Parathyroid adenoma (tissue), 2 donors: ENCODE measurements at regions not wholly inside any gene's neighbourhood (a gene's known extent, or its start where the extent isn't known, plus 50 kb on each side); places are given as distances from the start of the nearest gene placed in this dataset.

Source experiments
- H2AFZ ChIP-seq: fragments of 300-600 bp; sonication (generic); one replicate; pipeline ENCODE4 v1.7.0; 2017; ENCODE audit warnings: antibody characterized with exemption, mild to moderate bottlenecking
- H3K27ac ChIP-seq: fragments of 300-600 bp; sonication (generic); one replicate; pipeline ENCODE4 v1.7.0; 2017
- H3K27me3 ChIP-seq: fragments of 300-600 bp; sonication (generic); one replicate; pipeline ENCODE4 v1.7.0; 2017; ENCODE audit warnings: low read length; ENCODE audit not compliant: control insufficient read depth, insufficient read depth
- H3K36me3 ChIP-seq: fragments of 300-600 bp; sonication (generic); one replicate; pipeline ENCODE4 v1.7.0; 2017; ENCODE audit warnings: low read length; ENCODE audit not compliant: control insufficient read depth, insufficient read depth
- H3K4me1 ChIP-seq: fragments of 300-600 bp; sonication (generic); one replicate; pipeline ENCODE4 v1.7.0; 2017; ENCODE audit warnings: control low read depth
- H3K4me2 ChIP-seq: fragments of 300-600 bp; sonication (generic); one replicate; pipeline ENCODE4 v1.7.0; 2017; ENCODE audit warnings: low read length
- H3K4me3 ChIP-seq: fragments of 300-600 bp; sonication (generic); one replicate; pipeline ENCODE4 v1.7.0; 2017; ENCODE audit warnings: low read depth, low read length
- H3K79me2 ChIP-seq: fragments of 300-600 bp; sonication (generic); one replicate; pipeline ENCODE4 v1.7.0; 2017; ENCODE audit warnings: control low read depth
- H3K9ac ChIP-seq: fragments of 300-600 bp; sonication (generic); one replicate; pipeline ENCODE4 v1.7.0; 2017; ENCODE audit warnings: mild to moderate bottlenecking
- H3K9me3 ChIP-seq: fragments of 300-600 bp; sonication (generic); one replicate; pipeline ENCODE4 v1.7.0; 2017; ENCODE audit warnings: low read length; ENCODE audit not compliant: control insufficient read depth
- TF ChIP-seq, protein P1 (sequence below): fragments of 300-600 bp; sonication (generic); IDR thresholded peaks from one replicate; pipeline ENCODE4 v1.7.0; 2017; ENCODE audit warnings: antibody characterized with exemption, mild to moderate bottlenecking
- donor health status: primary hyperparathyroidism.

DNA sequence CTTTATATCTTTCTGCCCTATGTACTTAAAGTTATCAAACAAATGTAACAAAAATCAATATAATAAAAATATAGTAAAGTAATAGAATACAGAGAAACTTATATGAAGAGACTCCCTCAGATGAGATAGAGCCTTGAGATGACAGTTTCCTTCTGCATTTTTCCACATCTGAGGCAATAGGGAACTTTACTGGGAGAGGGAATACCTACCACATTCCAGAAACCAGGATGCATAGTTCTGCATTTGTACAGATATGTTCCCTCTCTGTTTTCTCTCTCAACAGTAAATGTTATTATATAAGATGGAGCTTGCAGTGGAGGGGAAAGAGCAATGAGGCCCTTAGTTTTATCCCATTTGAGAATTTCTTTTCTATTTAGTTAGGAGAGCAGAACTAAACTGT, 109.6 kb upstream of the KCNN2 start:
- Histone ChIP-seq H3K4me1 (no peaks in the 10 kb centered on the region), H3K27ac (no peak overlapping the region), H2AFZ (no peak overlapping the region), H3K4me2 (no peak overlapping the region), H3K4me3 (no peak overlapping the region), H3K9ac (no peak overlapping the region), H3K79me2 (no peaks in the 10 kb centered on the region), H3K36me3 (no peaks in the 10 kb centered on the region), H3K27me3 (no peaks in the 10 kb centered on the region), H3K9me3 (no peaks in the 10 kb centered on the region)
- TF ChIP-seq, protein P1, sequence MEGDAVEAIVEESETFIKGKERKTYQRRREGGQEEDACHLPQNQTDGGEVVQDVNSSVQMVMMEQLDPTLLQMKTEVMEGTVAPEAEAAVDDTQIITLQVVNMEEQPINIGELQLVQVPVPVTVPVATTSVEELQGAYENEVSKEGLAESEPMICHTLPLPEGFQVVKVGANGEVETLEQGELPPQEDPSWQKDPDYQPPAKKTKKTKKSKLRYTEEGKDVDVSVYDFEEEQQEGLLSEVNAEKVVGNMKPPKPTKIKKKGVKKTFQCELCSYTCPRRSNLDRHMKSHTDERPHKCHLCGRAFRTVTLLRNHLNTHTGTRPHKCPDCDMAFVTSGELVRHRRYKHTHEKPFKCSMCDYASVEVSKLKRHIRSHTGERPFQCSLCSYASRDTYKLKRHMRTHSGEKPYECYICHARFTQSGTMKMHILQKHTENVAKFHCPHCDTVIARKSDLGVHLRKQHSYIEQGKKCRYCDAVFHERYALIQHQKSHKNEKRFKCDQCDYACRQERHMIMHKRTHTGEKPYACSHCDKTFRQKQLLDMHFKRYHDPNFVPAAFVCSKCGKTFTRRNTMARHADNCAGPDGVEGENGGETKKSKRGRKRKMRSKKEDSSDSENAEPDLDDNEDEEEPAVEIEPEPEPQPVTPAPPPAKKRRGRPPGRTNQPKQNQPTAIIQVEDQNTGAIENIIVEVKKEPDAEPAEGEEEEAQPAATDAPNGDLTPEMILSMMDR, result no peak

DNA sequence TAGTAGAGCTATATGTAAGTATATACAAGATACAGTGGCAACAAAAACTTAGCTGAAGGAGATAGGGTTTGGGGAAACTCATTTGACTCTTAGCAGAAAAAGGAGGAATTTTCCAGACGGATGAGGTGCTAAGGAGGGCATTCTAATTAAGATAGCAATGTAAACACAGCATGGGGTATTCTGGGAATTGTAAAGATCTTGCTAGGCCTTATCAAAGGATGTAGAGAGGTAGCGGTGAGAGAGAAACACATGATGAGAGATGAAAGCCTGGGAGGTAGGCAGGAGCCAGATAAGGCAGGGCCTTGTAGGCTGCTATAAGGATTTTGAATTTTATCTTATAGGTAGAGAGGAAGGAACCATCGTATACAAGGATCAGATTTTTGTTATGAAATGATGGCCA, 106.6 kb upstream of the KCNN2 start:
- Histone ChIP-seq H3K4me2 (no peak overlapping the region), H3K4me1 (no peaks in the 10 kb centered on the region), H3K27ac (no peak overlapping the region), H3K79me2 (no peaks in the 10 kb centered on the region), H3K36me3 (no peaks in the 10 kb centered on the region), H3K9me3 (no peaks in the 10 kb centered on the region), H3K9ac (no peak overlapping the region), H2AFZ (no peak overlapping the region), H3K4me3 (no peak overlapping the region), H3K27me3 (no peaks in the 10 kb centered on the region)
- TF ChIP-seq, protein P1, result no peak

- no peaks in the 10 kb centered on the region for H3K79me2 ChIP-seq
- no peak overlapping the region for H3K4me2 ChIP-seq
- H2AFZ ChIP-seq, result no peak overlapping the region
- no peak overlapping the region for H3K4me3 ChIP-seq
- no peak overlapping the region for H3K27ac ChIP-seq
- H3K9me3 ChIP-seq, result no peaks in the 10 kb centered on the region
- H3K27me3 ChIP-seq, result no peaks in the 10 kb centered on the region
- H3K9ac ChIP-seq, result no peak overlapping the region
- no peaks in the 10 kb centered on the region for H3K36me3 ChIP-seq
- H3K4me1 ChIP-seq, result no peaks in the 10 kb centered on the region
- TF ChIP-seq, protein P1, result no peak
Observed at GRCh38 chr5:114261989-114262388, 99.9 kb upstream of the KCNN2 start.

- TF ChIP-seq, protein P1, result no peak
- Histone ChIP-seq H3K4me1 (no peaks in the 10 kb centered on the region), H3K9ac (no peak overlapping the region), H3K79me2 (no peaks in the 10 kb centered on the region), H3K4me2 (no peak overlapping the region), H3K4me3 (no peak overlapping the region), H3K27ac (no peak overlapping the region), H3K27me3 (no peaks in the 10 kb centered on the region), H3K36me3 (no peaks in the 10 kb centered on the region), H3K9me3 (no peaks in the 10 kb centered on the region), H2AFZ (no peak overlapping the region)
Observed at GRCh38 chr5:114265432-114266060, 96.3 kb upstream of the KCNN2 start.

DNA sequence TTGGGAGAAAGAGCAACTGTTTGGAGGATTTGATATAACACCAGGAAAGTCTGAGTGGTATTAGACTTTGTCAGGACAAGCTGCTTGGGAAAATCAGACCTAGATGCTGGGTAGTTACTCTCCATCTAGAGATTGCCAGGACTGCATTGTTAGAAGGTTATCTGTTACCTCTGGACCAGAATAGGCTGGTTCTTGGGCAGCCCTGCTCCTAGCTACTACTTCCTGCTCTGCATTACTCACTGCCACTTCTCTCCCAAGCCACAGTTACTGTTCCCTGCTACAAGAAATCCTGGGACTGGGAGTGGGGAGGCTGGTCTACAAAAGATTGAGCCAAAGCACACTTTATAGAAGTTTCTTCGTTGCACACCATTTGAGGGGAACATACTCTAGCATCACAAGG, 95.5 kb upstream of the KCNN2 start:
- H3K27me3 ChIP-seq, result no peaks in the 10 kb centered on the region
- H3K9ac ChIP-seq, result no peak overlapping the region
- H3K79me2 ChIP-seq, result no peaks in the 10 kb centered on the region

More for the DNA sequence above, 95.5 kb upstream of the KCNN2 start:
- Histone ChIP-seq H3K4me1 (no peaks in the 10 kb centered on the region), H3K27ac (no peak overlapping the region), H3K4me3 (no peak overlapping the region), H3K4me2 (no peak overlapping the region), H3K9me3 (no peaks in the 10 kb centered on the region), H2AFZ (no peak overlapping the region), H3K36me3 (no peaks in the 10 kb centered on the region)
- TF ChIP-seq, protein P1, result no peak
